ENCODE measurements at regions not wholly inside any gene's neighbourhood (a gene's known extent, or its start where the extent isn't known, plus 50 kb on each side); places are given as distances from the start of the nearest gene placed in this dataset.

- TF ChIP-seq, protein P1, sequence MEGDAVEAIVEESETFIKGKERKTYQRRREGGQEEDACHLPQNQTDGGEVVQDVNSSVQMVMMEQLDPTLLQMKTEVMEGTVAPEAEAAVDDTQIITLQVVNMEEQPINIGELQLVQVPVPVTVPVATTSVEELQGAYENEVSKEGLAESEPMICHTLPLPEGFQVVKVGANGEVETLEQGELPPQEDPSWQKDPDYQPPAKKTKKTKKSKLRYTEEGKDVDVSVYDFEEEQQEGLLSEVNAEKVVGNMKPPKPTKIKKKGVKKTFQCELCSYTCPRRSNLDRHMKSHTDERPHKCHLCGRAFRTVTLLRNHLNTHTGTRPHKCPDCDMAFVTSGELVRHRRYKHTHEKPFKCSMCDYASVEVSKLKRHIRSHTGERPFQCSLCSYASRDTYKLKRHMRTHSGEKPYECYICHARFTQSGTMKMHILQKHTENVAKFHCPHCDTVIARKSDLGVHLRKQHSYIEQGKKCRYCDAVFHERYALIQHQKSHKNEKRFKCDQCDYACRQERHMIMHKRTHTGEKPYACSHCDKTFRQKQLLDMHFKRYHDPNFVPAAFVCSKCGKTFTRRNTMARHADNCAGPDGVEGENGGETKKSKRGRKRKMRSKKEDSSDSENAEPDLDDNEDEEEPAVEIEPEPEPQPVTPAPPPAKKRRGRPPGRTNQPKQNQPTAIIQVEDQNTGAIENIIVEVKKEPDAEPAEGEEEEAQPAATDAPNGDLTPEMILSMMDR (IDR thresholded peaks at IDR 0.05), result no peak
- TF ChIP-seq POLR2A (IDR thresholded peaks at IDR 0.05), result no peak
These were observed 258.5 kb downstream of the KCNS3 start for GRCh38 chr2:18136881-18137475.

Data from breast epithelium (tissue), 3 donors.